ENCODE measurements at regions not wholly inside any gene's neighbourhood (a gene's known extent, or its start where the extent isn't known, plus 50 kb on each side); places are given as distances from the start of the nearest gene placed in this dataset.

- no peak for DNase-seq
- H3K4me3 ChIP-seq = no peak overlapping the region
These were observed 162.7 kb upstream of the GALNTL6 start for GRCh38 chr4:171650543-171650942.

GRCh38 chr4:171648926-171649325 is 164.3 kb upstream of the GALNTL6 start:
- H3K27me3 ChIP-seq = no peaks in the 10 kb centered on the region
- H3K4me1 ChIP-seq = no peaks in the 10 kb centered on the region
- no peaks in the 10 kb centered on the region for H3K36me3 ChIP-seq
- ATAC-seq (no peak), DNase-seq (no peak)
- no peak overlapping the region for H3K4me3 ChIP-seq
- H3K27ac ChIP-seq = no peak overlapping the region
- TF ChIP-seq CTCF (IDR thresholded peaks at IDR 0.05 in 4 of 5, conservative IDR thresholded peaks at IDR 0.05 in 1 of 5) = no peak
- no peak for TF ChIP-seq POLR2A (IDR thresholded peaks at IDR 0.05)
- in situ Hi-C loops (cut with MboI; ENCODE audit: low sequenced_read_pairs in 4 of 4) (no loop called here), intact Hi-C loops (cut with DNase I; ENCODE audit: low total_unique reads) (no loop called here)
- H3K9me3 ChIP-seq = no peaks in the 10 kb centered on the region

More at GRCh38 chr4:171650543-171650942, 162.7 kb upstream of the GALNTL6 start:
- in situ Hi-C loops (cut with MboI; ENCODE audit: low sequenced_read_pairs in 4 of 4) (no loop called here), intact Hi-C loops (cut with DNase I; ENCODE audit: low total_unique reads) (no loop called here)
- Histone ChIP-seq H3K36me3 (no peaks in the 10 kb centered on the region), H3K4me1 (no peaks in the 10 kb centered on the region), H3K27ac (no peak overlapping the region), H3K27me3 (no peaks in the 10 kb centered on the region), H3K9me3 (no peaks in the 10 kb centered on the region)
- TF ChIP-seq POLR2A (IDR thresholded peaks at IDR 0.05) (no peak), CTCF (IDR thresholded peaks at IDR 0.05 in 4 of 5, conservative IDR thresholded peaks at IDR 0.05 in 1 of 5) (no peak)
- ATAC-seq = no peak

- Histone ChIP-seq H3K4me1 (no peaks in the 10 kb centered on the region), H3K27ac (no peak overlapping the region), H3K4me3 (no peak overlapping the region), H3K36me3 (no peaks in the 10 kb centered on the region), H3K27me3 (no peaks in the 10 kb centered on the region), H3K9me3 (no peaks in the 10 kb centered on the region)
- intact Hi-C loops (cut with DNase I; ENCODE audit: low total_unique reads) (no loop called here), in situ Hi-C loops (cut with MboI; ENCODE audit: low sequenced_read_pairs in 4 of 4) (no loop called here)
- no peak for DNase-seq
- no peak for TF ChIP-seq POLR2A (IDR thresholded peaks at IDR 0.05)
- no peak for TF ChIP-seq CTCF (IDR thresholded peaks at IDR 0.05 in 4 of 5, conservative IDR thresholded peaks at IDR 0.05 in 1 of 5)
- no peak for ATAC-seq
These were observed 166.2 kb upstream of the GALNTL6 start for GRCh38 chr4:171646984-171647383.

GRCh38 chr4:171644430-171645057 is 168.7 kb upstream of the GALNTL6 start:
- no peak for ATAC-seq
- DNase-seq = no peak
- Histone ChIP-seq H3K4me1 (no peaks in the 10 kb centered on the region), H3K36me3 (no peaks in the 10 kb centered on the region), H3K27me3 (no peaks in the 10 kb centered on the region), H3K4me3 (no peak overlapping the region), H3K9me3 (no peaks in the 10 kb centered on the region), H3K27ac (no peak overlapping the region)
- in situ Hi-C loops (cut with MboI; ENCODE audit: low sequenced_read_pairs in 4 of 4) (no loop called here), intact Hi-C loops (cut with DNase I; ENCODE audit: low total_unique reads) (no loop called here)
- no peak for TF ChIP-seq CTCF (IDR thresholded peaks at IDR 0.05 in 4 of 5, conservative IDR thresholded peaks at IDR 0.05 in 1 of 5)

GRCh38 chr4:171639540-171639939 is 173.7 kb upstream of the GALNTL6 start:
- H3K4me1 ChIP-seq = no peaks in the 10 kb centered on the region
- no peak overlapping the region for H3K27ac ChIP-seq
- no peak overlapping the region for H3K4me3 ChIP-seq
- no peaks in the 10 kb centered on the region for H3K27me3 ChIP-seq
- no peak for TF ChIP-seq POLR2A (IDR thresholded peaks at IDR 0.05)
- no peak for TF ChIP-seq CTCF (IDR thresholded peaks at IDR 0.05 in 4 of 5, conservative IDR thresholded peaks at IDR 0.05 in 1 of 5)
- in situ Hi-C loops (cut with MboI; ENCODE audit: low sequenced_read_pairs in 4 of 4) = no loop called here
- no peaks in the 10 kb centered on the region for H3K36me3 ChIP-seq
- ATAC-seq (no peak), DNase-seq (no peak)
- intact Hi-C loops (cut with DNase I; ENCODE audit: low total_unique reads) = no loop called here
- H3K9me3 ChIP-seq = no peaks in the 10 kb centered on the region

Measured in gastrocnemius medialis (tissue), 4 donors.